Thymus (tissue), 11 donors: ENCODE measurements at regions not wholly inside any gene's neighbourhood (a gene's known extent, or its start where the extent isn't known, plus 50 kb on each side); places are given as distances from the start of the nearest gene placed in this dataset.

ENCODE experiments used
- DNase-seq, 9 donors: peaks; one replicate each; pipeline ENCODE4 v3.0.0-alpha.2; 2013; ENCODE audit warnings: low spot score in 9 of 9, low read depth in 6 of 9, missing footprints in 1 of 9
- H3K27ac ChIP-seq, 2 donors: one replicate each; pipeline ENCODE4 v1.5.1; 2013; ENCODE audit warnings: control low read depth in 1 of 2, low read depth in 1 of 2, low read length in 1 of 2, mild to moderate bottlenecking in 1 of 2, moderate library complexity in 1 of 2
- H3K27me3 ChIP-seq, 2 donors: one replicate each; pipeline ENCODE4 v1.5.1; 2013; ENCODE audit warnings: low read length in 1 of 2; ENCODE audit not compliant: control insufficient read depth in 2 of 2, insufficient read depth in 1 of 2
- H3K36me3 ChIP-seq, 2 donors: one replicate each; pipeline ENCODE4 v1.5.1; 2013; ENCODE audit warnings: low read length in 1 of 2, mild to moderate bottlenecking in 1 of 2, moderate library complexity in 1 of 2; ENCODE audit not compliant: control insufficient read depth in 2 of 2, insufficient read depth in 2 of 2
- H3K4me1 ChIP-seq, 2 donors: one replicate each; pipeline ENCODE4 v1.5.1; 2013; ENCODE audit warnings: low read length in 2 of 2; ENCODE audit not compliant: control insufficient read depth in 2 of 2, insufficient read depth in 2 of 2
- H3K4me3 ChIP-seq, 2 donors: one replicate each; pipeline ENCODE4 v1.5.1; 2013; ENCODE audit warnings: low read length in 2 of 2, control low read depth in 1 of 2, mild to moderate bottlenecking in 1 of 2
- H3K9me3 ChIP-seq, 2 donors: one replicate each; pipeline ENCODE4 v1.5.1; 2013; ENCODE audit warnings: low read length in 1 of 2, mild to moderate bottlenecking in 1 of 2; ENCODE audit not compliant: control insufficient read depth in 2 of 2, insufficient read depth in 1 of 2
- WGBS: extraction: QIAGEN DNeasy Blood & Tissue Kit; methylation state at CpG from one replicate; pipeline ENCODE4 v1.1.7; 2013; 5-methylcytosine and 5-hydroxymethylcytosine counted together
- donor health status: healthy.

DNA sequence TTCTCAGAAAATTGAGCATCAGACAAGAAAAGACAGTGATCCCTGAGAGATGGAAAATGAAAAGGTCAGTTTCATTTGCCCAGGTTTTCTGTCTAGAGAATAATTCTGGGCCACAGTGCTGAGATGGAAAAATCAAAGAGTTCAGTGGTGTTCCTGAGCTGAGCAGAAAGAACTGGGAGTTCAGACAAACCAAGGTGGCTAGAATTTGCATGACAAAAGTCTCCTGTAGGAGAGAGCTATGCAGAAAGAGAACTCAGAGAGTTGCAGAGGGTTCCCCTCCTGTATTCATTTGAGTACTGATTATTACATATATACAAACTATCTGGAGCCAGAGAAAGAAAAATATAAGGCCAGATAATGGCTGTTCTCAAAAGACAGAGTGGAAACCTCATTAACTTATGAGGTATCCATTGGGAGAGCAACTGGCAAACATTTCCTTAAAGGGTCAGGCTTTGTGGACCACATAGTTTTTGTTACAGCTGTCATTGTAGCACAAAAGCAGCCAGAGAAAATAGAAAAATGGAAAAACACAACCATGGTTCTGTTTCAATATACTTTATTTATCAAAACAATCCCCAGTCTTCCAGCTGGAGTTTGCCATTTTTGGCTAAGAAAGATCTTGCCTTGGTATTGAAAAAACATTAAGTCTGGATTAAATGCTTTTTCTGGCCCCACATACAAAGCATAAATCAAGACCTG, 1004.1 kb downstream of the TBL1XR1 start:
- peaks cover 0 to 7% of the 10 kb centered on the region in 2 donors for H3K9me3 ChIP-seq
- H3K36me3 ChIP-seq: no peaks in the 10 kb centered on the region
- no peaks in the 10 kb centered on the region for H3K4me1 ChIP-seq
- no peaks in the 10 kb centered on the region for H3K27me3 ChIP-seq
- no peak overlapping the region for H3K27ac ChIP-seq
- no peak overlapping the region for H3K4me3 ChIP-seq
- DNase-seq: no peak

DNA sequence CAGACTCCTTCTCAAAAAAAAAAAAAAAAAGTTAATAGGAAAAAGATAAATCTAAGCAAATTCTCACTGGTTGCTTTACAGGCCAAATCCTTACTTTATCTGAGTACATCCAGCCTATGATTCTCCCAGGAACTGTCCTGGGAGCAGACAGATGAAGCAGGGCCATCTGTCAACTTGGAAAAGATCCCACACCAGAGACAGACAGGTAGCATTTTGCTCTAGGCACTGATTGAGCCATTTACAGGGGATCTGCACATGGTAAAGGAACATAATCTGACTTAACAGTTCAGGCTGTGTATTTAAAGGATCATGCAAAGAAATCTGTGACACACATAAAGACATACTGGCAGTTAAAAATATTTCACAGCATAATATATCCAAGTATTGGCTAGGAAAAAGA, 1006.5 kb downstream of the TBL1XR1 start:
- Histone ChIP-seq H3K27me3 (no peaks in the 10 kb centered on the region), H3K36me3 (no peaks in the 10 kb centered on the region), H3K4me3 (no peak overlapping the region), H3K27ac (no peak overlapping the region), H3K4me1 (no peaks in the 10 kb centered on the region), H3K9me3 (no peaks in the 10 kb centered on the region)
- no peak for DNase-seq

DNA sequence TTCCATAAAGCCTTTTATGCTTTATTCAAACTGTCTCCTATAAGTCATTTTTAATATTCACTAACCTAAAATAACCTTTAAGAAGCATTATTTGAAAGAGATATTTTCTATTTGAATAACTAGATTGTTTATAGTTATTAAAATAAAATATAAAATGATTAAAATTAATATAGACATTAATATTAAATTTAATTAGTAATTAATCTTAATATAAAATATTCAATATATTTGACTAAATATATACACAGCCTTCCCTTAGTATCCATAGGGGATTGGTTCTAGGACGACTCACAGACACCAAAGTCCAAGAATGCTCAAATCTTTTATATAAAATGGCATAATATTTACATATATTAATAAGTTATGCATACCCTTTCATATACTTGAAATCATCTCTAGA, 1014.1 kb downstream of the TBL1XR1 start:
- DNase-seq: no peak
- Histone ChIP-seq H3K4me1 (no peaks in the 10 kb centered on the region), H3K36me3 (no peaks in the 10 kb centered on the region), H3K27ac (no peak overlapping the region), H3K9me3 (no peaks in the 10 kb centered on the region), H3K27me3 (no peaks in the 10 kb centered on the region), H3K4me3 (no peak overlapping the region)
- 0% methylated on average over 1 of the region's 1 CpG for WGBS

DNA sequence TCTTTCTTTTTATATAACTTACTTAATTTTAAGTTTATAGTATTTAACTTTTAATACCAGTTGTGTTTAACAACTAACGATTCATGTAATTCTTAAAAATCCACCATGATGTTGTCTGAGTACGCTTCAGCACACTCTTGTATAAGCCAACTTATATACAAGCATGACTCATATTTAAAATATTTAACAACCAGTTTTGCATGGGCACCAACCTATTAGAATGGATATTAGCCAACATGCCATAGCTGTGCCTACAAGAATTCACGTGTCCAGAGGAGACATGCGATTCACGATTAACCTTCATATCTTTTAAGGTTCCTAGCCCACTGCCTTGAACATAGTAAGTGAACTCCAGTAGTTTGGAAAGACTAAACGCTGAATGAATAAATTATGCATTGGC, 1023.2 kb downstream of the TBL1XR1 start:
- 97% methylated on average over 6 of the region's 6 CpGs for WGBS
- no peak overlapping the region for H3K27ac ChIP-seq
- no peaks in the 10 kb centered on the region for H3K9me3 ChIP-seq
- H3K4me3 ChIP-seq: no peak overlapping the region
- no peaks in the 10 kb centered on the region for H3K27me3 ChIP-seq
- no peaks in the 10 kb centered on the region for H3K4me1 ChIP-seq
- H3K36me3 ChIP-seq: no peaks in the 10 kb centered on the region
- DNase-seq: no peak

DNA sequence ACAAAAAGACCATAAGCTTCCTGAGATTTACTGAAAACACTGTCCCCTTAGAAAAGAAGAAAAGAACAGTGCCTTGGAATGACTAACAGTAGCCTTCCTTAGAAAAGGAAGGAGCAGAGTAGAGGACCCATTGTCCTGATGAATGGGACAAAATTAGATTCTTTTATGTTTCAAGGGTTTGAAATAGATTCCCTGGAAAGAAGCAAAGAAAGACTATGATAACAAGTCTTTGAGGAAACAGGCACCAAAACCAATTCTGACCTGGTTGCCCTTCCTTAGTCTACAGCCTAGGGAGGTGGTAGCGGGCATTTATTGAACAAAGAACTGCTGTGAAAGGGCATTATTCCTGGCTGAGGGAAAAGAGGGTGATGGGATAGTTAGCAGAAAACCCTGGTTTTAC, 1024.8 kb downstream of the TBL1XR1 start:
- H3K4me3 ChIP-seq: no peak overlapping the region
- H3K9me3 ChIP-seq: no peaks in the 10 kb centered on the region
- DNase-seq: no peak
- no peaks in the 10 kb centered on the region for H3K4me1 ChIP-seq
- no peaks in the 10 kb centered on the region for H3K36me3 ChIP-seq
- no peaks in the 10 kb centered on the region for H3K27me3 ChIP-seq
- no peak overlapping the region for H3K27ac ChIP-seq
- 98% methylated on average over 1 of the region's 1 CpG for WGBS

DNA sequence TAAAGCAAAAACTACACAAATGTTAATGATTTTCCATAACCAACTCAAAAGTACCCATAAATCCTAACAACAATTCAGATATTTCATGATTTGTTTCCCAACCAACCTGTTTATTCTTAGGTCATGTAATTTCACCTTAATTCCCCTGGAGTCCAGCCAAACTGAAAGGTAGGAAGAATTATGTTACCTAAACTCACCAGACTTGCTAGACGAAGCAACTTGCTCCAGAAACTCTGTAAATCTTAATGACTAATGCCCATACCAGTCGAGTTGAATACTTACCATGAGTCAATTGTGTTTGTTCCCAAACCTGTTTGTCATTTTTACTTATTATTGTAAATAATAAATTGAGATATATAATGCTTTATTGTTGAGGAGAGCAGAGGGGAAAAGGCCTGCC, 1030.0 kb downstream of the TBL1XR1 start:
- 69% methylated on average over 2 of the region's 2 CpGs for WGBS
- DNase-seq: peak in 1 of 9 donors; percentile 9
- Histone ChIP-seq H3K27me3 (no peaks in the 10 kb centered on the region), H3K9me3 (no peaks in the 10 kb centered on the region), H3K27ac (no peak overlapping the region), H3K4me1 (no peaks in the 10 kb centered on the region), H3K4me3 (no peak overlapping the region), H3K36me3 (no peaks in the 10 kb centered on the region)

DNA sequence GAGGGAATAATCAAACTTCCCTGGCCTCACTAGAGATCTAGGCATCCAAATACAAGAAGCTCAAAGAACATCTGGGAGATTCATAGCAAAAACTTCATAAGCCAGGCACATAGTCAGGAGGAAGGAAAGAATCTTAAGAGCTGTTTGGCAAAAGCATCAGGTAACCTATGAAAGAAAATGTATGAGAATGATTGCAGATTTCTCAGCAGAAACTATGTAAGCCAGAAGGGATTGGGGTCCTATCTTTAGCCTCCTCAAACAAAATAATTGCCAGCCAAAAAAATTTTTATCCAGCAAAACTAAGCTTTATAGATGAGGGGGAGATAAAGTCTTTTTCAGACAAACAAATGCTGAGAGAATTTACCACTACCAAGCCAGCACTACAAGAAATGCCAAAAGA, 1036.3 kb downstream of the TBL1XR1 start:
- H3K9me3 ChIP-seq: no peaks in the 10 kb centered on the region
- no peaks in the 10 kb centered on the region for H3K4me1 ChIP-seq
- no peaks in the 10 kb centered on the region for H3K36me3 ChIP-seq
- H3K4me3 ChIP-seq: no peak overlapping the region
- no peak for DNase-seq
- no peaks in the 10 kb centered on the region for H3K27me3 ChIP-seq
- H3K27ac ChIP-seq: no peak overlapping the region

DNA sequence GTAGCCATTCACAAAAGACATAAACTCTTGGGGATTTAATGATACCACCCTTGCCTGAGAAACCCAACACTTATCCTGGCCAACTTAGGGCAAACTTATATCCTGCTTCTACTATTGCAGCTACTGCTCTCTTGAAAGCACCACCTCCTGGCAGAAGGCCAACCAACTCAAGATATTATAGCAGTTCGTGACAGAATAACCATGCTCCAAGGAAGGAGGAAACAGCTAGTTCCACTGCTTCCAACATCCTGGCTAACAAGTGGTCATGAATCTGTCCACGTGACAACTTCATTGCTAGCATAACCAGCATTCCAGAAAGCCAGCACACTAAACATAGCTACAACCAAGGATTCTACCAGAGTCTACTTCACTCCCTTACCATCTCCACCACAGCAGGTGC, 1037.5 kb downstream of the TBL1XR1 start:
- 86% methylated on average over 2 of the region's 2 CpGs for WGBS
- H3K36me3 ChIP-seq: no peaks in the 10 kb centered on the region
- H3K9me3 ChIP-seq: no peaks in the 10 kb centered on the region
- no peaks in the 10 kb centered on the region for H3K27me3 ChIP-seq
- H3K4me1 ChIP-seq: no peaks in the 10 kb centered on the region
- DNase-seq: no peak
- H3K27ac ChIP-seq: no peak overlapping the region
- H3K4me3 ChIP-seq: no peak overlapping the region

DNA sequence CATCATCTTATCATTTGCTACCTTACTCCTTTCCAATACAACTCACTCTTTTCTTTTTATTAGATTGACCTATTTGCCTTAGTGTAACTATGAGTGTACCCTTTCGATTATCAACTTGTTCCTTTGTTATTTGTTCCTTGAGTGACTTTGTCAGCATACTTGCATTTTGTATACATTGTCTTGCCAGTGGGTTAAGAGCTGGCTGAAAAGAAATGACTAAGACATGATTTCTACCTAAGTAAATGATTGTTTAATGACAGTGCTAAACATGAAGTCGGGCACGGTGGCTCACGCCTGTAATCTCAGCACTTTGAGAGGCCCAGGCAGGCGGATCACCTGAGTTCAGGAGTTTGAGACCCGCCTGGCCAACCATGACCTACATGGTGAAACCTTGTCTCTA, 1042.3 kb downstream of the TBL1XR1 start:
- Histone ChIP-seq H3K27ac (no peak overlapping the region), H3K9me3 (peaks cover 0 to 2% of the 10 kb centered on the region in 2 donors), H3K4me3 (no peak overlapping the region), H3K27me3 (no peaks in the 10 kb centered on the region), H3K4me1 (no peaks in the 10 kb centered on the region), H3K36me3 (no peaks in the 10 kb centered on the region)
- no peak for DNase-seq
- WGBS: 94% methylated on average over 6 of the region's 6 CpGs

DNA sequence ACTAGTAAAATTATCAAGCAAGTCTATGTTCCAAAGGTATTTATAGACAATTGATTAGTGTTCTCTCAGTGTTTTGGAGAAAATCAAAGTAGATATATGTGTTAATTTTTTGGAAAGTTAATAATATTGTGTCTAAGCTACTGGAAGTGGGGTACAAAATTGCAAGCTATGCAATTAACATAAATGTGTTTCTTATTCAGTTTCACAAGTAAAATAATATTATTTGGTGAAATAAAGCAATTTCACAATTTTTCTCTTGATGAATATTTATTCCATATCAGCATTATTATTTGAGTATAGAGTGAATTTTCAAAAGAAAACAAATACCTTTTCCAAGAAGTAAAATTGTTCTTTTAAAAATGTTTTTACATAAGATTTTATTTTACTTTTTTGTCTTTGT, 1047.7 kb downstream of the TBL1XR1 start:
- Histone ChIP-seq H3K27me3 (no peaks in the 10 kb centered on the region), H3K4me3 (no peak overlapping the region), H3K4me1 (no peaks in the 10 kb centered on the region), H3K36me3 (no peaks in the 10 kb centered on the region), H3K9me3 (peaks cover 0 to 2% of the 10 kb centered on the region in 2 donors), H3K27ac (no peak overlapping the region)
- DNase-seq: no peak
